ENCODE measurements at regions not wholly inside any gene's neighbourhood (a gene's known extent, or its start where the extent isn't known, plus 50 kb on each side); places are given as distances from the start of the nearest gene placed in this dataset.

- TF ChIP-seq, protein P1, sequence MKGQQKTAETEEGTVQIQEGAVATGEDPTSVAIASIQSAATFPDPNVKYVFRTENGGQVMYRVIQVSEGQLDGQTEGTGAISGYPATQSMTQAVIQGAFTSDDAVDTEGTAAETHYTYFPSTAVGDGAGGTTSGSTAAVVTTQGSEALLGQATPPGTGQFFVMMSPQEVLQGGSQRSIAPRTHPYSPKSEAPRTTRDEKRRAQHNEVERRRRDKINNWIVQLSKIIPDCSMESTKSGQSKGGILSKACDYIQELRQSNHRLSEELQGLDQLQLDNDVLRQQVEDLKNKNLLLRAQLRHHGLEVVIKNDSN (IDR thresholded peaks at IDR 0.05; ENCODE audit: borderline replicate concordance, low read depth), result no peak
- TF ChIP-seq TEAD4 (IDR thresholded peaks at IDR 0.05; ENCODE audit: borderline replicate concordance, insufficient read depth) (no peak), SMC3 (IDR thresholded peaks at IDR 0.05; ENCODE audit: low read depth, low read length) (no peak), FOSL2 (IDR thresholded peaks at IDR 0.05; ENCODE audit: borderline replicate concordance, low read depth) (no peak), SIN3A (IDR thresholded peaks at IDR 0.05; ENCODE audit: borderline replicate concordance, low read depth, low read length) (no peak), POLR2AphosphoS5 (IDR thresholded peaks at IDR 0.05; ENCODE audit: low read depth, low read length) (no peak), IRF3 (IDR thresholded peaks at IDR 0.05; ENCODE audit: low read depth, low read length) (no peak)
Measured at GRCh38 chr1:212205843-212206242, 79.4 kb upstream of the PPP2R5A start (continued).

DNA sequence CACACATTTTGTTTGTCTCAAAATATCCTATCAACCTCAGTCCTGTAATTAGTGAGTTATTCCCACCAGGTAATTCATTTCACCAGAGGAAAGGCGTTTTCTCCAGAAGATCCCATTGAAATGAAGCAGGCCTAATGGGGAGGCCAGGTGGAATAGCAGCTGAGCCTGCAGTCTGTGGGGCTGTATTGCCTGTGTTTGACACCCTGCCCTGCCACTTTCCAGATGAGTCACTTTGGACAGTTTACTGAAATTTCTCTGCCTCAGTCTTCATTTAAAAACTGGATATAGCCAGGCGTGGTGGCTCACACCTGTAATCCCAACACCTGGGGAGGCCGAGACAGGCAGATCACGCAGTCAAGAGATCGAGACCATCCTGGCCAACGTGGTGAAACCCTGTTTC, 78.1 kb upstream of the PPP2R5A start:
- H3K27ac ChIP-seq (ENCODE audit: low read depth in 2 of 2, low read length in 1 of 2), result no peak overlapping the region
- DNase-seq, result no peak
- no peaks in the 10 kb centered on the region for H3K36me3 ChIP-seq (replicated peaks in 1 of 2; ENCODE audit: control insufficient read depth in 1 of 2, insufficient read depth in 2 of 2, low read length in 1 of 2)
- no peaks in the 10 kb centered on the region for H3F3A ChIP-seq (replicated peaks; ENCODE audit: insufficient read depth)
- TF ChIP-seq FOXJ3 (CRISPR knock-in tag; IDR thresholded peaks at IDR 0.05) (no peak), EZH2phosphoT487 (IDR thresholded peaks at IDR 0.05; ENCODE audit: borderline replicate concordance, low read depth) (no peak), RAD21 (IDR thresholded peaks at IDR 0.05; ENCODE audit: low read length) (no peak), CHD2 (IDR thresholded peaks at IDR 0.05; ENCODE audit: low read length, partially characterized antibody) (no peak), GABPA (IDR thresholded peaks at IDR 0.05; ENCODE audit: low read depth) (no peak), RXRA (IDR thresholded peaks at IDR 0.05; ENCODE audit: borderline replicate concordance, low read depth) (no peak), RFX5 (IDR thresholded peaks at IDR 0.05; ENCODE audit: low read length) (no peak), TEAD4 (IDR thresholded peaks at IDR 0.05; ENCODE audit: borderline replicate concordance, insufficient read depth) (no peak), JUND (IDR thresholded peaks at IDR 0.05) (no peak), SMC3 (IDR thresholded peaks at IDR 0.05; ENCODE audit: low read depth, low read length) (no peak), ELF1 (IDR thresholded peaks at IDR 0.05) (no peak), IRF3 (IDR thresholded peaks at IDR 0.05; ENCODE audit: low read depth, low read length) (no peak), CTCF (IDR thresholded peaks at IDR 0.05) (no peak), EP300 (IDR thresholded peaks at IDR 0.05; ENCODE audit: borderline replicate concordance in 1 of 2, low read depth in 1 of 2, low read length in 1 of 2) (no peak), POLR2AphosphoS5 (IDR thresholded peaks at IDR 0.05; ENCODE audit: low read depth, low read length) (no peak), FOSL2 (IDR thresholded peaks at IDR 0.05; ENCODE audit: borderline replicate concordance, low read depth) (no peak), TAF1 (IDR thresholded peaks at IDR 0.05; ENCODE audit: borderline replicate concordance, low read depth, low read length) (no peak), TCF12 (IDR thresholded peaks at IDR 0.05) (no peak), RCOR1 (IDR thresholded peaks at IDR 0.05; ENCODE audit: low read length) (no peak)
- TF ChIP-seq, protein P2, sequence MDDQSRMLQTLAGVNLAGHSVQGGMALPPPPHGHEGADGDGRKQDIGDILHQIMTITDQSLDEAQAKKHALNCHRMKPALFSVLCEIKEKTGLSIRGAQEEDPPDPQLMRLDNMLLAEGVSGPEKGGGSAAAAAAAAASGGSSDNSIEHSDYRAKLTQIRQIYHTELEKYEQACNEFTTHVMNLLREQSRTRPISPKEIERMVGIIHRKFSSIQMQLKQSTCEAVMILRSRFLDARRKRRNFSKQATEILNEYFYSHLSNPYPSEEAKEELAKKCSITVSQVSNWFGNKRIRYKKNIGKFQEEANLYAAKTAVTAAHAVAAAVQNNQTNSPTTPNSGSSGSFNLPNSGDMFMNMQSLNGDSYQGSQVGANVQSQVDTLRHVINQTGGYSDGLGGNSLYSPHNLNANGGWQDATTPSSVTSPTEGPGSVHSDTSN (IDR thresholded peaks at IDR 0.05), result no peak
- no peaks in the 10 kb centered on the region for H3K27me3 ChIP-seq (ENCODE audit: insufficient read depth)
- WGBS (ENCODE audit: low lambda C conversion rate), result 51% methylated on average over 6 of the region's 6 CpGs
- H3K9me2 ChIP-seq, result no peaks in the 10 kb centered on the region
- no peak overlapping the region for H2AFZ ChIP-seq (ENCODE audit: low read depth)
- H3K9ac ChIP-seq, result no peak overlapping the region
- CTCF ChIA-PET, result no interaction called here
- H3K9me3 ChIP-seq, result no peaks in the 10 kb centered on the region
- no peaks in the 10 kb centered on the region for H4K20me1 ChIP-seq (ENCODE audit: insufficient read depth)
- no peaks in the 10 kb centered on the region for H3K79me2 ChIP-seq (ENCODE audit: insufficient read depth)
- H3K4me1 ChIP-seq (ENCODE audit: control insufficient read depth in 1 of 2, insufficient read depth in 2 of 2, low read depth in 1 of 2, low read length in 1 of 2), result no peaks in the 10 kb centered on the region; a peak in 1 of 4 replicates
- no peak overlapping the region for H3K4me3 ChIP-seq (ENCODE audit: low read depth in 2 of 2, low read length in 1 of 2)
- POLR2A ChIA-PET, result no interaction called here
- H3K4me2 ChIP-seq, result no peak overlapping the region

Measured in SK-N-SH (cell line).